ENCODE measurements at regions not wholly inside any gene's neighbourhood (a gene's known extent, or its start where the extent isn't known, plus 50 kb on each side); places are given as distances from the start of the nearest gene placed in this dataset.

- no peak for TF ChIP-seq POLR2AphosphoS5 (IDR thresholded peaks at IDR 0.05; ENCODE audit: low read depth, low read length)
- TF ChIP-seq TAF1 (IDR thresholded peaks at IDR 0.05; ENCODE audit: borderline replicate concordance, low read depth, low read length) = no peak
- no peak for TF ChIP-seq POLR2A (IDR thresholded peaks at IDR 0.05; ENCODE audit: low read depth, low read length)
Observed at GRCh38 chr4:124203613-124204238, 508.8 kb downstream of the ANKRD50 start.

All from GM12892 (cell line).